GM06990 (cell line): ENCODE measurements at regions not wholly inside any gene's neighbourhood (a gene's known extent, or its start where the extent isn't known, plus 50 kb on each side); places are given as distances from the start of the nearest gene placed in this dataset.
"Not testable (repeated sequence)": the region's sequence is repeated elsewhere in the genome, so short reads cannot be mapped to it uniquely, and the experiment has no call there.

Experiments used
- DNase-seq: peaks from one replicate; pipeline ENCODE4 v3.0.0-alpha.2; 2011; ENCODE audit not compliant: insufficient read length; ENCODE audit errors: extremely low read depth
- H3K27me3 ChIP-seq: replicated peaks from 2 replicates; pipeline ENCODE4 v1.6.0; 2011; ENCODE audit warnings: low read length; ENCODE audit not compliant: control insufficient read depth, insufficient read depth
- H3K36me3 ChIP-seq: 2 replicates; pipeline ENCODE4 v1.5.1; 2011; ENCODE audit warnings: low read length; ENCODE audit not compliant: control insufficient read depth, insufficient read depth
- H3K4me3 ChIP-seq: replicated peaks from 2 replicates; pipeline ENCODE4 v1.5.1; 2011; ENCODE audit warnings: low read depth, mild to moderate bottlenecking, control low read depth, low read length
- CTCF ChIP-seq: IDR thresholded peaks from 2 replicates; pipeline ENCODE4 v1.5.1; 2011; ENCODE audit warnings: low read length, control low read depth, mild to moderate bottlenecking, inconsistent platforms; ENCODE audit not compliant: insufficient read depth, poor library complexity, severe bottlenecking

GRCh38 chr4:170497112-170497511, 407.4 kb upstream of the AADAT start:
- Histone ChIP-seq H3K36me3 (no peaks in the 10 kb centered on the region), H3K27me3 (no peaks in the 10 kb centered on the region), H3K4me3 (peak overlapping the region; percentile 72)
- no peak for TF ChIP-seq CTCF
- peak; percentile 18 for DNase-seq

DNA sequence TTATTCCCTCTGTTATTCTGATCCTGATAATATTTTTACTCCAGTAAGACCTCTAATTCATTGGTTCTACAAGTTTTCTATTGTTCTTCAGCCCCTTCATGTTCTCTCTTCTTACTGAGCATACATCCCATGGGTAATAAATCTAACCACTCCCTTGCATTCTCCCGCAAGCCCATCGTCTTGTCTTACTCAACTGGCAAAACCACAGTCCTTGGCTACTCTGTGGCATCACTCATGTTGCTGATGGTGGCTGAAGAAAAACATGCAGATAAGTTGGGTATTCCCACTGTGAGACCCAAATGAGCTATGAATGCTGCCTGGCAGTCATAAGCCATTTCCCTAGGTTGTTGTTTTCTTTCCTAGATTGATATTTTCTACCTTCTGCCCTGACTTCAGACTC, 402.2 kb upstream of the AADAT start:
- no peak for TF ChIP-seq CTCF
- Histone ChIP-seq H3K4me3 (no peak overlapping the region), H3K36me3 (no peaks in the 10 kb centered on the region), H3K27me3 (no peaks in the 10 kb centered on the region)
- no peak for DNase-seq

DNA sequence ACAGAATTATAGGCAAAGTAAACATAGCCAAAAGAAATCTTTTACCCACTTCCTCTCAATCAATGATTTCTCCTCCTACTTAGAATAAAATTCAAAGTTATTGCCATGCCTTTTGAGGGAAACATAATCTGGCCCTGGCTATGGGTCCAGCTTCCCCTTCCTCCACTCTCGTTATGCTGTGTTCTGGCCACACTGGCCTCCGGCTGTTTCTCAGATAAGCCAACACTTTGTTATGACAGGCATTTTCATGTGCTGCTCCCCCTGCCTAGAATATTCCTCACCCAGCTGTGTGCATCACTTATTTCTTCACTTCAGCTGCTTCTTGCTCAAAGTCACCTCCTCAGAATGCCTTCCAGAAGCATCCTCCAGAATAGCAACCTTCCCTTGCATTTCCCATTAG, 386.6 kb upstream of the AADAT start:
- TF ChIP-seq CTCF, result no peak
- H3K27me3 ChIP-seq, result no peaks in the 10 kb centered on the region
- DNase-seq, result no peak
- no peaks in the 10 kb centered on the region for H3K36me3 ChIP-seq
- H3K4me3 ChIP-seq, result no peak overlapping the region

GRCh38 chr4:170465429-170465828, 375.7 kb upstream of the AADAT start:
- no peaks in the 10 kb centered on the region for H3K36me3 ChIP-seq
- DNase-seq, result no peak
- no peak for TF ChIP-seq CTCF
- H3K27me3 ChIP-seq, result no peaks in the 10 kb centered on the region
- H3K4me3 ChIP-seq, result no peak overlapping the region

DNA sequence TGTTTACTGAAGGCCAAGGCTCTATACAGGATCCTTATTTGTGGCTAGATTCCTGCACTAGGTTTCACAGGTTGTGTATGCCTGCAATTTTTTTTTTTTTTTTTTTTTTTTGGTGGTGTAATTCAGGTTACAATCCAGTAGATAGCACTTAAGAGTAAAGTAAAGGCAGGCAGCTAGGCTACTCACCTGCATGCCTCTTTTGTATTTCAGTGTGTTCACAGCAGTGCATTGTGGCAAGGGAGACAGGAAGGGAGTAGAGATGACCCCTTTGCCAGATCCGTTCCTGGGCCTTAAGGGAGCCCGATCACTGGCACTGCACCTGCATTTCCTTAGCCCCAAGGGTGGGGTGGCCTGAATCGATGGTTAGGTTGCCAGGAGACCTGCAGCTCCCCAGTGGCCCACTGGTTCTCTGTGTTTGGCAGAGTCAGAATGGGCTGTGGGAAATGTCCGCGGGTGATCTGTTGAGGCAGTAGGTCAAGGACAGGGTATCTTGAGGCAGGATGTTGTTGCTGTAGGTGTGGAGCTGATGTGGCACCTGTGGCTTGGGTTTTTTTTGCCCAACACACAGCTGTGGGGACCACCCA, 374.9 kb upstream of the AADAT start:
- H3K36me3 ChIP-seq, result no peaks in the 10 kb centered on the region
- no peaks in the 10 kb centered on the region for H3K27me3 ChIP-seq
- H3K4me3 ChIP-seq, result no peak overlapping the region
- no peak for TF ChIP-seq CTCF
- no peak for DNase-seq

- no peak for DNase-seq
- no peak for TF ChIP-seq CTCF
These were observed 357.0 kb upstream of the AADAT start for GRCh38 chr4:170446782-170447181.

GRCh38 chr4:170441146-170441545, 351.4 kb upstream of the AADAT start:
- not testable (repeated sequence) for H3K36me3 ChIP-seq, DNase-seq, H3K27me3 ChIP-seq, H3K4me3 ChIP-seq

More at GRCh38 chr4:170446782-170447181, 357.0 kb upstream of the AADAT start:
- H3K27me3 ChIP-seq, result no peaks in the 10 kb centered on the region
- no peak overlapping the region for H3K4me3 ChIP-seq
- H3K36me3 ChIP-seq, result no peaks in the 10 kb centered on the region
